HG02623 (cell line): ENCODE measurements at regions not wholly inside any gene's neighbourhood (a gene's known extent, or its start where the extent isn't known, plus 50 kb on each side); places are given as distances from the start of the nearest gene placed in this dataset.
"Not testable (repeated sequence)": the region's sequence is repeated elsewhere in the genome, so short reads cannot be mapped to it uniquely, and the experiment has no call there.

ENCODE experiments used
- ATAC-seq: cut with Tn5 transposase; IDR thresholded peaks from one replicate; pipeline ENCODE4 v1.9.1; 2021; ENCODE audit warnings: moderate library complexity; ENCODE audit not compliant: unreplicated experiment

DNA sequence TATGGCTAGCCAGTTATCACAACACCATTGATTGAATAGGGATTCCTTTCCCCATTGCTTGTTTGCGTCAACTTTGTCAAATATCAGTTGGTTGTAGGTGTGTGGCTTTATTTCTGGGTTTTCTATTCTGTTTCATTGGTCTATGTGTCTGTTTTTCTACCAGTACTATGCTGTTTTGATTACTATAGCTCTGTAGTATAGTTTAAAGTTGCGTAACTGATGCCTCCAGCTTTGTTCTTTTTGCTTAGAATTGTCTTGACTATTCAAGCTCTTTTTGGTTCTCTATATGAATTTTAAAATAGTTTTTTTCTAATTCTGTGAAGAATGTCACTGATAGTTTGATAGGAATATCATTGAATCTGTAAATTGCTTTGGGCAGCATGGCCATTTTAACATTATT, 194.9 kb upstream of the FN1 start:
- ATAC-seq: not testable (repeated sequence)

DNA sequence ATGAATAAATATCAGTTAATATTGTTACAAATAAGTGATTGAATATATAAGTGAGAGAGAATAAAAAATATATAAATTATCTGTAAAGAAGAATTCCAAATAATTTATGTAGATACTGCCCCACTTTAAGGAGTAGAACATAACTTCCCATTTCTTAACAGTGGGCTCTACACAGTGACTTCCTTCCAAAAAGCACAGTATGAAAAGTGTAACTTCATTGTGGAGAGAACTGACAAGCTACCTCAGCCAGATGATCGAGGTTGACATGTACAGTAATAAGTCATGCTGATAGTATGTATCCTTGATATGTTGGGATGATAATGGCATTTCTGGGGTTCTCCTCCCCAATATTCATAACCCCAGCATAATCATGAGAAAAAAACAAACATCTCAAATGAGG, 191.9 kb upstream of the FN1 start:
- ATAC-seq: no peak

GRCh38 chr2:215626812-215627281, 191.0 kb upstream of the FN1 start:
- ATAC-seq: no peak

DNA sequence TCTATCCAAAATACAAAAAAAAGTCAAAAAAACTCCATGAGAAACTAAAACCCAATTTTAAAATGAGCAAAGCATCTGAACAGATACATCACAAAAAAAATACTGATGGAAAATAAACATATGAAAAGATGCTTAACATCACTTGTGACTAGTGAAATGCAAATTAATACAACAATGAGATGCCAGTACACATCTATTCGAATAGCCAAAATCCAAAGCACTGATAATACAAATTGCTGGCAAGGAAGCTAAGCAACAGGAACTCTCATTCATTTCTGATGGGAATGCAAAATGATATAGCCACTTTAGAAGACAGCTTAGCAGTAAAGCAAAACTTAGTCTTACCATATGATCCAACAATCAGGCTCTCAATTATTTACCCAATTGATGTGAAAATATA, 190.2 kb upstream of the FN1 start:
- no peak for ATAC-seq

- no peak for ATAC-seq
Measured at GRCh38 chr2:215625207-215625606, 189.3 kb upstream of the FN1 start.

DNA sequence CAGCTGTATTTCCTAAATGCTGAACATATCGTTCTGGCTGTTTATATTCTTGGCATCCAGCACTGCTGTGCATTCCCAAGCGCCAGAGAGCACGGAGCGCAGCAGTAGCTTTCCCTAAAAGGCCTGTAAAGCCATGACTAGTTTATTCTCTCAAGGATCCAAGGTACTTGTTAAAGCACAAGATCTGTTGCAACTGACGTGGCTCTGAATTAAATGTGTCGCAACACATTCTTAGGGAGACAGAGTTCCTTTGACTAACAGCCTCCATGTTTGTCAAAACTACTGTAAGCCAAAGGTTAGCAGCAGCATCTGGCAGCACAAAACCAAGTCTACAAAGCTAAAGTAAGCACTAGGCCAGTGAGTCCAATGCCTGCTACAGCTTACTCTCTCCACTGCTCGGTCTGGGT, 188.6 kb upstream of the FN1 start:
- ATAC-seq: no peak

- no peak for ATAC-seq
Measured at GRCh38 chr2:215622837-215623236, 187.0 kb upstream of the FN1 start.

- no peak for ATAC-seq
Measured at GRCh38 chr2:215621381-215621780, 185.5 kb upstream of the FN1 start.

DNA sequence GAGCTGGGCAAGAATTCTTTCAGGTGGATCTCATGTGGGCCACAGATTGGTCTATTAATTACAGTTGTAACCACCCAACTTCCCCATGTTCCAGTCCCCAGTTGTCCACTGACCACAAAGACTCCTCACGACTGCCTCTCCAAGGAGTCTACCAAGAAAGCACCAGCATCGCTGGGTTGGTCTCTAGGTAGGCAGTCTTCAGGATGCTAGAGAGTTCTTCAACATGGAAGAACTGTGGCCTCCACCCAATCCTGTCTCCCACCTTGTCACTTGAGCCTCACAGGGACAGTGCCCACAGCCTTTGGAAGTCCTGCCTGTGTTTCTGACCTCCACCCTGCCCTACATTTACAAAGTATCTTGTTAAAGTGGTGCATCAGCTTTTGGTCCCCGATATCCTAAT, 184.7 kb upstream of the FN1 start:
- no peak for ATAC-seq

- ATAC-seq: no peak
Measured at GRCh38 chr2:215619989-215620388, 184.1 kb upstream of the FN1 start.

DNA sequence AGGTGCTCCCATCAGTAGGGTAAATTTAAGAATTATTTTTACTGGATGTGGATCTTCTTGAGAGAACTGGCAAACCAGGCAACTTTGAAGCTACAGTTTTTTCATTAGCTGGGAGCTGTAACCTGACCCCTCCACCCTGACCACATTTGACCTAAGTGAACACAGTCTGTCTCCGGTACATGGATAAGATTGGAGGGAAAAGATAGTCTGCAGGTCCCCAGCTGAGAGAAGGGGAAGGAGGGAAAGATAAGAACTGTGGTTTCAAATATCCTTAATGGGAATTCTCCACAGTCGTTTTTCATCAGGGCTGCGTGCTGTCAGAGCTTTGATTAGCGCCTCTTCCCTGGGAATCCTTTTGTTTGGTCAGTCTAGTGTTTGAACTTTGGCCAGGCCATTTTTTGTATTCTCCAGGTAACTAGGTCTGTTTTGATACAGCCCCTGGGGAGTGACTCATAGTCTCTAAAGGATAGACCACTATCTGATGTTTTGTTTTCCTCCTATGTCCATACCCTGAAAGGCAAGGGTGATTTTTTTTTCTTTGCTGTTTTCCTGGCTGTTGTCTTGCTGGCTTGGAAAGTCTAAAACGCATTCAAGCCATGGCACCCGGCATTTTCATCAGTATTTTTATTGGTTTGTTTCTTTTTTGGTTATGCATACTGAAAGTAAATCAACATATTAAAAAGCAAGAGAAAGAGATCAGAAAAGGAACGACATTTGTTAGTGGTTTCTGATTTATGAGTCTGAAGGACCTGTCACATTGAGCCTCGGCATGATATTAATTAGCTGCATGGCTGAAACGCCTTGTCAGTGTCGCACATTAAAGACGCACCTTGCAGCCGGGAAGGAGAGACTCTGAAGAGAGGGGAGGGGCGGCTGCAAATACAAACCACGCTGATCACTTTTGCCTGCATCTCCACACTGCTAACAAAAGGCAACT, 183.4 kb upstream of the FN1 start:
- no peak for ATAC-seq

- no peak for ATAC-seq
Measured at GRCh38 chr2:215618145-215618544, 182.3 kb upstream of the FN1 start.

DNA sequence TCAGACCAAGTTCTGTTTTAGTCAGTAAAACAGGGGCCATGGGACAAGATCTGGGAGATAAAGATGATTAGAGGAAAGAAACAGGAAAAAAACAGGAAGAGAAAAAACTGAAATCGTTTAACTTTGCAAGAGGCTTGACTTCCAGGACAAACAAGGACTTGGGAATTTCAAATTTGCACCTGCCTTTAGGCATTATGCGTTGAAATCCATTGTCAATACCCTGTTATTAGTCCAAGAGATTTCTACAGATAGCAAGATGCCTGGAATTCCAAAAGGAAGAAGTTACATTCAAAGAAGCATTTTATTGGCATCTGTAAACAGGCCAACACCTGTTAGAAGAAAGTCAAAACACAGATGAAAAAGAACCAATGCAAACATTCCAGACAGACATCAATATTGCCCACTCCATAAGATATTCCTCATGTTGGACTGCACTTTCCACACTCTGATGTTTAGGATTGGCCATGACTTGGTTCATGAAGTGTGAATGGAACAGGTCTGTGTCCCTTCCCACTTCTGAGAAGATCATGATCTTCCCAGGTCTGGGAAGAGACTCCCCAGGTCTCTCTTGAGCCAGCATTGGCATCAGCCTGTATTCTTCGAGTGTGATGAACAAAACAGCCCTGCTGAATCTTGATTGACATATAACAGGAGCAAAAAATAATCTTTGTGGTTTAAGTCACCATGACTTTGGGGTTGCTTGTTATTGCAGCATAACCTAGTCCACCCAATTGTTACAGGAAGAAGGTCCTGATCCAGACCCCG, 181.4 kb upstream of the FN1 start:
- ATAC-seq: no peak

GRCh38 chr2:215615803-215616174, 179.9 kb upstream of the FN1 start:
- ATAC-seq: no peak

- no peak for ATAC-seq
Measured at GRCh38 chr2:215615067-215615802, 179.4 kb upstream of the FN1 start.

GRCh38 chr2:215614296-215614695, 178.4 kb upstream of the FN1 start:
- no peak for ATAC-seq

DNA sequence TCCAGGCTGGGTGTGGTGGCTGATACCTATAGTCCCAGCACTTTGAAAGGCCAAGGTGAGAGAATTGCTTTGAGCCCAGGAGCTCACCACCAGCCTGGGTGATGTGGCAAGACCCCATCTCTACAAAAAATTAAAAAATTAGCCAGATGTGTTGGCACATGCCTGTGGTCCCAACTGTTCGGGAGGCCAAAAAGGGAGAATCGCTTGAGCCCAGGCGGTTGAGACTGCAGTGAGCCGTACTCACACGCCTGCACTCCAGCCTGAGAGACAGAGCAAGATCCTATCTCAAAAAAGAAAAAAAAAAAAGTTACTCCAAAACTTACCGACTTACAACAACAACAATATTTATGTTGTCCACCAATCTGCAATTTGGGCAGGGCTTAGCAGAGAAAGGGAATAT, 178.0 kb upstream of the FN1 start:
- no peak for ATAC-seq

DNA sequence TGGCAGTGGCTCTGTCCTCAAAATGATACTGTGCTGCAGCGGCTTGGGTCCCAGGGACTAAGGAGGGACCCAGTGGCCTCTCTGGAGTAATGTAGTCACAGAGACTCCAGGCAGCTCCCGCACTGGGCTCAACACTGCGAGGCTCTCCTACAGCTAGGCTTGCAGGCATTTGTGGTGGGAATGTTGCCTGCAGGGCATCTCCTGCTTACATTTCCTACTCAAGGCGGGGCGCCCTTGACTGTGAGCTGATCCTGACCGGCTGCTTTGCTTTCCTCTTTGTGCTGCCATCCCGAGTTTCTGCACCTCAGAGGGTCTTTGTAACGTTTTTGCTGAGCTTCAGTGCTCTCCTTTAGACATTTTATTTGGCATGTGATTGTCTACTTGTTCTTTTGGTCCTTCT, 177.4 kb upstream of the FN1 start:
- ATAC-seq: no peak

DNA sequence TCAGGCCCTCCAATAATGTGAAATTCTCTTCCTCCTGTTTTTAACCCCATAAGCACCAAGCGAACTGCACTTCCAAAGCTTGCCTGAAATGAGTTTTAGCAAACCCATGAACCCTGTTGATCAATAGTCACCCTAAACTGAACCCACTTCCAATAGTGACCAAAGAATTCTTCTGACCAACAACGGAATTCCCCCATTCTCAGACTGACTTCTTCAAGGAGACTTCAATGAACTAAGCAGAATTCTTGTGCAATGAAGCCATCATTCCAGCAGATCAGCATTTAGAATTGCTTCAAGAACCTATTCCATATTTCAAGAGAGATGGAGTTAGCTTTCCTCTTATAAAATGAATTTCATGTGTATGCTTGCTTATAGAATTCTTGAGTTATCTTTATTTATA, 176.9 kb upstream of the FN1 start:
- ATAC-seq: no peak

DNA sequence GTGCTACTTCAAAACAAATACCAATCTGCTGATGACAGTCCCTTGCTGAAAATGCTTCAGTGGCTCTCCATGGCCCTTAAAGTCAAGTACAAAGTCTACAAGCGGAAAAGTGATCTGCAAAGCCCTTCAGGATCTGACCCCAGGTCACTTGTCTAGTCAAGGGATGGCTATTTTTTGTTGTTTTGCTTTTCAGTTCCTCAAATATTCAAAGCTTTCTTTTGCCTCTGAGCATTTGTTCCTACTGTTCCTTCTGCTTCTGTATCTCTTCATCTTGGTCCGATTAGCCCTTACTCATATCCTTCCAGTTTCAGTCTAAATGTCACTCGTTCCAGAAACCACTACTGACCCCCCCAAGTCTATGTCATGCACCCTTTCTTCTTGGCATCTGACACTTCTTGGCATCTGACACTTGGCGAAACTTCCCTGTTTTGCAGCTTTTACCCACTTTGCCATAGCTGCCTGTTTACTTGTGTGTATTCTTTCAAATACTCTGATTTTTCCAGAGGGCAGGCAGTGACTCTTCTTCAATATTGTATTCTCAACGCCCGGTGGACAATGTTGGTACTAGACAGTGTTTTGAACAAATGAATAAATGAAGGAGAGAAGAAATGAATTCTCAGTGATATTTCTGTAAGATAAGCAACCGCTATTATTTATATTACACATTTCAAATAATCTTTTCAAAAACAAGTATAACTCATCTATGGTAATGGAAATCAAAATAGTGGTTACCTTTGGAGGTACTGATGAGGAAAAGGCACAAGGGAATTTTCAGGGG, 175.9 kb upstream of the FN1 start:
- no peak for ATAC-seq
